EH (cell line): ENCODE measurements at regions not wholly inside any gene's neighbourhood (a gene's known extent, or its start where the extent isn't known, plus 50 kb on each side); places are given as distances from the start of the nearest gene placed in this dataset.
A peak's percentile ranks its signal among the peaks of the same experiment; 100 is the strongest.

Experiments used
- DNase-seq: peaks from one replicate; pipeline ENCODE4 v3.0.0-alpha.2; 2015; ENCODE audit warnings: low read depth

DNA sequence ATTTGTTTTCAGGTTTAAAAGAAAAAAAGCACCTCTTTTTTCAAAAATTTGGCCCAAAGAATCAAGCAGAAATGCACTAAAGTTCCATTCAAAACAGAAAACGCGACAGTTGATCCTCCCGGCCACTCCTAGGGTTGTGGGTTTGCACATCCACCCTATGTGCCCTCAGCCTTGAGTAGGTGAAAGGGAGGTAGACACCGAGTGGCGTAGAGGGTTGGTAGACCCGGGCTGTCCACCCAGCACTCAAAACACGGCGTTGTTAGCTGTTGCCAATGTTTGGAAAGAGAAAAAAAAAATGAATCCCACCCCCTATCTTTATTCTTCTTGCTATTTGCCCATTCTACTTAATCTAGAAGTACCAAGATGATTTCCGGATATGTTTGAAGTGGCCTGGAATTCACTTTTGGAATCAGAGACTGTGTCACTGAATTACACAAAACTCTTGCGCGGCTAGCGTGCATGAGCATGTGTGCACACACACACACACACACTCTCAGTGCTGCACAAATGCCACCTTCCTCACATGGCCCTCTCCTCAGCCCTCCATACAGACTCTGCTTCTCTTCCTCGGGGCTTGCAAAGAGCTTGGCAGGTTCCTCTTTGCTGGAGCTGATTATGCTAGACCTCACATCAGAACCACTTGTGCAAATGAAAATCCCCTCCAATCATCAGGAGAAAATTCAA lies 110.2 kb upstream of the HAND1 start:
- DNase-seq: no peak

GRCh38 chr5:154587123-154588026 lies 109.3 kb upstream of the HAND1 start:
- peak; percentile 5 for DNase-seq

- DNase-seq: no peak
Observed at GRCh38 chr5:154583671-154584177, 105.7 kb upstream of the HAND1 start.

- DNase-seq: no peak
Observed at GRCh38 chr5:154580422-154580821, 102.4 kb upstream of the HAND1 start.

- no peak for DNase-seq
Observed at GRCh38 chr5:154577416-154577815, 99.4 kb upstream of the HAND1 start.

DNA sequence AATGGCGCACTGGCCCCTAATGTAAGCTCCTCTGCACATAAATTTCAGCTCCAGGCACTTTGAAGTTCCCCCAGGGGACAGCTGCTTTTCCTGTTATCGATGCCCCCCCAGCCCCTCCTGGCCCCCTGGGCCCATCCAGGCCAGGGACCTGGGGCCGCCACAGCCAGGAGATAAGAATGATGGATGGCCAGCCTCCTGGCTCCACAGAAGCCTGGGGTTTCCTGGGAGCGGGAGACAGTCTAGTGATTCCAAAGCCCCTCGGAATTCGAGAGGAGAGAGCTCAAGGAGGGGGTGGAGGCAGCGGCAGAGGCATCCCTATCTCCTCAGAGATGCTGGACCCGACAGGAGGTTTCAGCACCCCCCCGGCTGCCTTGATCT lies 98.4 kb upstream of the HAND1 start:
- DNase-seq: no peak

DNA sequence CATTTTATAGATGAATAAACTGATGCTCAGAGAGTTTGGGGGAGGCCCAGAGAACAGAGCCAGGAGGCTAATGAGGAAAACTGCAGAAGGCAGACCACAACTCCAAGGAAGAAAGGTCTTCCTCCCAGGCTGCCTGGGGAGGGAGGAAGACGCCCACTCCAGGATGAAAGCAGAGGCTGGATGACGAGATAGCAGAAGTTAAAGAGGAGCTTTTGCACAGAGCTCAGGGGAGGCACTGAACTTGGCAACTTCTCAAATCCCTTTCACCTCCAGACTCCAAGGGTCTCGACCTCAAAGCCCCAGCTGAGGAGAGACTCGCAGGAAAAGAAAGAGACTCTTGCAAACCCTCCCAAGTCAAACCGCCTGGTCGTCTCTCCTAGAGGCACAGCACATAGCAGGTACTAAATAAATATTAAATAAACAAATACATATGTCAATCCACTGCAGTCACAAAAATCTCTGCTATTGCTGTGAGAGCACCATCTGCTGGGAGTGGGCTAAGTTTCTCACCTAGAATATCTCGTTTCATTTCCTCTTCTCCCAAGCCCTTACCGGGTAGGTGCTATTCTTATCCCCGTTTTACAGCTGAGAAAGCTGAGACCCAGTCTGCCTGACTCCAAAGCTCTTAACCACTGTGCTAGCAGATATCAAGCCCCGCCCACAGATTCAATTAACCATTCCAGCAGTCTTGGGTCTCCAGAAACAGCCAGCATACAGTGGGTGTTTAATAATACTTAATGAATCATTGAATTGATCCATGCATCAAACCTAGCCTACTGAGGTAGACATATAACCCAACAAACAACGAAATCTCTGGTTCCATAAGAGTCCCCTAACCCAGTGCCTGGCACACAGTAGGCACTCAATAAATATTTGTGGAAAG lies 97.8 kb upstream of the HAND1 start:
- DNase-seq: no peak

- DNase-seq: no peak
Observed at GRCh38 chr5:154573011-154573410, 95.0 kb upstream of the HAND1 start.

GRCh38 chr5:154571325-154572035 lies 93.5 kb upstream of the HAND1 start:
- DNase-seq: no peak

- no peak for DNase-seq
Observed at GRCh38 chr5:154570572-154571324, 92.7 kb upstream of the HAND1 start.

- DNase-seq: no peak
Observed at GRCh38 chr5:154568589-154568988, 90.6 kb upstream of the HAND1 start.

- DNase-seq: no peak
Observed at GRCh38 chr5:154567155-154567554, 89.1 kb upstream of the HAND1 start.

GRCh38 chr5:154566146-154566680 lies 88.2 kb upstream of the HAND1 start:
- no peak for DNase-seq

- no peak for DNase-seq
Observed at GRCh38 chr5:154565123-154565522, 87.1 kb upstream of the HAND1 start.

- DNase-seq: no peak
Observed at GRCh38 chr5:154562244-154562880, 84.3 kb upstream of the HAND1 start.

GRCh38 chr5:154559398-154560276 lies 81.6 kb upstream of the HAND1 start:
- no peak for DNase-seq

GRCh38 chr5:154557548-154557947 lies 79.5 kb upstream of the HAND1 start:
- DNase-seq: no peak

GRCh38 chr5:154547551-154547950 lies 69.5 kb upstream of the HAND1 start:
- DNase-seq: no peak

- DNase-seq: no peak
Observed at GRCh38 chr5:154546719-154547118, 68.7 kb upstream of the HAND1 start.
